Type B pancreatic cell (in vitro differentiated cells): ENCODE measurements at regions not wholly inside any gene's neighbourhood (a gene's known extent, or its start where the extent isn't known, plus 50 kb on each side); places are given as distances from the start of the nearest gene placed in this dataset.

Source experiments
- DNase-seq: peaks from one replicate; pipeline ENCODE4 v3.0.0; 2021; ENCODE audit warnings: mixed read lengths; ENCODE audit not compliant: unreplicated experiment; ENCODE audit errors: extremely low spot score
- H3K27ac Mint-ChIP-seq: 2 replicates; pipeline ENCODE4 v1.8.0; 2021; ENCODE audit warnings: mild to moderate bottlenecking, mixed read lengths
- H3K27me3 Mint-ChIP-seq: 2 replicates; pipeline ENCODE4 v1.8.0; 2021; ENCODE audit warnings: mixed read lengths
- H3K36me3 Mint-ChIP-seq: 2 replicates; pipeline ENCODE4 v1.8.0; 2021; ENCODE audit warnings: mixed read lengths
- H3K4me1 Mint-ChIP-seq: one replicate; pipeline ENCODE4 v1.8.0; 2021; ENCODE audit warnings: mixed read lengths; ENCODE audit not compliant: unreplicated experiment
- H3K4me3 Mint-ChIP-seq: 2 replicates; pipeline ENCODE4 v1.8.0; 2021; ENCODE audit warnings: mild to moderate bottlenecking, mixed read lengths
- H3K9me3 Mint-ChIP-seq: 2 replicates; pipeline ENCODE4 v1.8.0; 2021; ENCODE audit warnings: mixed read lengths
- CTCF ChIP-seq: fragments of 200-600 bp; sonication (generic); conservative IDR thresholded peaks from 2 replicates; pipeline ENCODE4 v1.5.0; 2021; ENCODE audit warnings: antibody characterized with exemption, mild to moderate bottlenecking

- TF ChIP-seq CTCF = no peak
- peaks cover 4% of the 10 kb centered on the region for H3K36me3 Mint-ChIP-seq
- H3K27ac Mint-ChIP-seq = no peak overlapping the region
- peaks cover 5% of the 10 kb centered on the region for H3K9me3 Mint-ChIP-seq
- H3K4me3 Mint-ChIP-seq = no peak overlapping the region
- no peak for DNase-seq
- H3K27me3 Mint-ChIP-seq = peaks cover 38% of the 10 kb centered on the region
- H3K4me1 Mint-ChIP-seq = peaks cover 6% of the 10 kb centered on the region
These were observed 89.2 kb upstream of the IRX4 start for GRCh38 chr5:1971944-1972343.

- no peak for TF ChIP-seq CTCF
- no peak for DNase-seq
- peaks cover 30% of the 10 kb centered on the region for H3K27me3 Mint-ChIP-seq
- no peaks in the 10 kb centered on the region for H3K4me1 Mint-ChIP-seq
- H3K9me3 Mint-ChIP-seq = peaks cover 3% of the 10 kb centered on the region
- H3K4me3 Mint-ChIP-seq = no peak overlapping the region
- H3K27ac Mint-ChIP-seq = no peak overlapping the region
- no peaks in the 10 kb centered on the region for H3K36me3 Mint-ChIP-seq
These were observed 85.0 kb upstream of the IRX4 start for GRCh38 chr5:1967736-1968135.

GRCh38 chr5:1966461-1966860, 83.7 kb upstream of the IRX4 start:
- H3K9me3 Mint-ChIP-seq = peaks cover 6% of the 10 kb centered on the region
- no peak for DNase-seq
- no peak overlapping the region for H3K27ac Mint-ChIP-seq
- H3K27me3 Mint-ChIP-seq = peaks cover 24% of the 10 kb centered on the region
- no peak overlapping the region for H3K4me3 Mint-ChIP-seq
- H3K4me1 Mint-ChIP-seq = no peaks in the 10 kb centered on the region
- H3K36me3 Mint-ChIP-seq = no peaks in the 10 kb centered on the region
- no peak for TF ChIP-seq CTCF

- no peak for TF ChIP-seq CTCF
- H3K27ac Mint-ChIP-seq = no peak overlapping the region
- H3K9me3 Mint-ChIP-seq = peaks cover 6% of the 10 kb centered on the region
- H3K27me3 Mint-ChIP-seq = peaks cover 23% of the 10 kb centered on the region
- DNase-seq = no peak
- no peak overlapping the region for H3K4me3 Mint-ChIP-seq
- no peaks in the 10 kb centered on the region for H3K36me3 Mint-ChIP-seq
- H3K4me1 Mint-ChIP-seq = no peaks in the 10 kb centered on the region
These were observed 83.2 kb upstream of the IRX4 start for GRCh38 chr5:1965925-1966324.

GRCh38 chr5:1963941-1964451, 81.3 kb upstream of the IRX4 start:
- H3K27ac Mint-ChIP-seq = no peak overlapping the region
- TF ChIP-seq CTCF = no peak
- no peak overlapping the region for H3K4me3 Mint-ChIP-seq
- no peaks in the 10 kb centered on the region for H3K4me1 Mint-ChIP-seq
- DNase-seq = no peak
- H3K36me3 Mint-ChIP-seq = no peaks in the 10 kb centered on the region
- peaks cover 23% of the 10 kb centered on the region for H3K27me3 Mint-ChIP-seq
- peaks cover 6% of the 10 kb centered on the region for H3K9me3 Mint-ChIP-seq

GRCh38 chr5:1963358-1963757, 80.6 kb upstream of the IRX4 start:
- no peak for TF ChIP-seq CTCF
- H3K27me3 Mint-ChIP-seq = peaks cover 23% of the 10 kb centered on the region
- no peaks in the 10 kb centered on the region for H3K36me3 Mint-ChIP-seq
- H3K4me3 Mint-ChIP-seq = no peak overlapping the region
- peaks cover 6% of the 10 kb centered on the region for H3K9me3 Mint-ChIP-seq
- no peaks in the 10 kb centered on the region for H3K4me1 Mint-ChIP-seq
- no peak for DNase-seq
- H3K27ac Mint-ChIP-seq = no peak overlapping the region
